ENCODE measurements at regions not wholly inside any gene's neighbourhood (a gene's known extent, or its start where the extent isn't known, plus 50 kb on each side); places are given as distances from the start of the nearest gene placed in this dataset.
A peak's percentile ranks its signal among the peaks of the same experiment; 100 is the strongest.
"Not testable (repeated sequence)": the region's sequence is repeated elsewhere in the genome, so short reads cannot be mapped to it uniquely, and the experiment has no call there.

DNA sequence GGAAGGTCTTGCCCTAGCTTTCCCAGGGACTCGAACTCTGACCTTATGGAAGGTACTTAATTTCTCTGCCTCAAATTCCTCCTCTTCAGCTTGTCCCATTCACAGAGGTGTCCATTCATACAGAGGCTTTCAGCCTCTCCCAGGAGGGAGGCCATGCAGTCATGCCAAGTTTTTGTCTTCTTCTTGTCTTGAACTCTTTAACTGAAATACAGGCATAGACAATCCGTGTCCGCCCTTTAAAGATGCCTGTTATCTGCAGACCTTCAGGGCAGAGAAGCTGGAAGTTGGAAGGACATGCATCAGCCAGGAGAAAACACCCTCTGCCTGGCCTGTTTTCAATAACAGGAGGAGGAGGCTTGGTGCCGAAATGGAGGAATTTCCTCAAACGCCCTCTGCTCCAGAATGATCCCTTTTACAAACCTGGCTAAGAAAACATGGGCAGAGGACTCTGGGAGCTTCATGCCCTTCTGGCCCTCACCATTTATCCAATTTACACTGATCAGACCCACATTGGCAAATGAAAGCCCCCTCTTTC lies 308.3 kb downstream of the MYCN start:
- DNase-seq (ENCODE audit: low spot score) (no peak), ATAC-seq (peak; percentile 14)
- intact Hi-C loops (cut with DNase I), result no loop called here

DNA sequence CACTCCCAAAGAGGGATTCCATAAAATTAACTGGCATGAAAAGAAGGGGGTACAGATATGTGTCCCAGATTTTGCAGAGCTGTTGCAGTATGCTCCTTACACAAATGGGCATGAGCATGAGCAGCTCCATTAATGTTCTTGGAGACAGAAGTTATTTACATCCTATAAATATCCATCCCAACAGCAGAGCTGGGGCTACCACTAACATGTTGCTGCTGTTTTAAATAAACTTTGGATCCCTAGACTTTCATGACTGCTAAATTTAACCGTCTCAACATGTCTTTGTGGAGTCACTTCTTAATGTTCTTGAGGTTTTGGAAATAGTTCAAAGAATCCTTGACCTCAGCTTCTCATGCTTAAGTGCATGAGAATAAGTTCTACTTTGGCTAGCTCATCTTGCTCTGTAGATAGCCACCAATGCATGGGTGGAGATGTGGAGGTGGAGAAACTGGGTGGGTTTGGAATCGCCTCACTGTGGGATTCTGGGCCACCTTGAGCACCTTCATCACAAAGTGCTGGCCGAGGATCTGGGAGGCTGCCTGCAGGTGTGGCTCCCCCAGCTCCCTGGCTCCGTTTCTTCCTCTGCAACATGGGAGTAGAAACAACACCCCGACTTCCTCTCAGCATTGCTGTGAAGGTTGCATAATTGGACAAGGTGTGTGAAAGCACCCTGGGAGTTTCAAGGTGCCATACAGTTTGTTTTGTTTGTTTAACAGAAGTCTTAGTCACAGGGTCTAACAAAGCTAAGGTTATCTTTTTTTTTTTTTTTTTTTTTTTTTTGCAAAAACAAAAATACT lies 307.2 kb downstream of the MYCN start:
- intact Hi-C loops (cut with DNase I), result no loop called here
- DNase-seq (ENCODE audit: low spot score), result no peak
- no peak for ATAC-seq

DNA sequence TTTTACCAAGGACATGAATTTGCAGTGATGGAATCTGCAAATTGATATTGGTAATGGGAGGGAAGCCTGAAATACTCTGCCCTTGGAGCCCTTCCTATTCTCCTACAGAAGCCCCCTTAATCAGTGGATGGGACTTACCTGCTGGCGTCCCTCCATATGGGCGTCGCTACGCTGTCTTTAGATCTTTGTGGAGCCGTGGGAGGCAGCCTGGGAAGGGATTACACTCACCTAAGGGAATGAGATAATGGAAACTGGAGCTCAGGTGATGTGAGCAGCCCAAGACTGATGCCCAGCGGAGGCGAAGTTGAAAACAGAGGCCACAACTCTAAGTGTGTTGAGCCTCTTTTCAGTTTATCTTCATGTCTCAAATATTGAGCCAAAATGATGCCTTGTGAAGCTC lies 306.6 kb downstream of the MYCN start:
- DNase-seq (ENCODE audit: low spot score) (no peak), ATAC-seq (no peak)
- intact Hi-C loops (cut with DNase I), result no loop called here

DNA sequence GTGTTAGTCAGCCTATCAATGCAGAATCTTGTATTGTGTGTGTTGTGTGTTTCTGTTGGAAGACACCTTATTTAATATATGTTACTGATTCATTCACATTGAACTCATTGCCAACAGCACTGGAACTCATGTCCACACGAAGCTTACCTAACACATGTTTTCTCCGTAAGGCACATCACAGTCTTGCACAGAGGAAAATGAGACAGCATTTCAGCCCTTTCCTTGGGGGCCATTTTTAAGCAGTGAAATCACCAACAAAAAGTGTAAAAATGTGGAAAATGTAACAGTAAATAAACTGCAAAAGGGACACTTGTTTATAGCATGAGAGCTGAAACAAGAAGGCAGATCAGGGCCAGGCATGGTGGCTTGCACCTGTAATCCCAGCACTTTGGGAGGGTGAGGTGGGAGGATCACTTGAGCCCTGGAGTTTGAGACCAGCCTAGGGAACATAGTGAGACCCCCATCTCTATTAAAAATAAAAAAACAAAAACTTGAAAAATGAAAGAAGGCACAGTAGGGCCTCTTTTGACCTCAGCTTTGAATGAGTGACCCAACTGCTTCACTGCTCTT lies 306.0 kb downstream of the MYCN start:
- DNase-seq (ENCODE audit: low spot score), result no peak
- intact Hi-C loops (cut with DNase I), result no loop called here
- no peak for ATAC-seq

DNA sequence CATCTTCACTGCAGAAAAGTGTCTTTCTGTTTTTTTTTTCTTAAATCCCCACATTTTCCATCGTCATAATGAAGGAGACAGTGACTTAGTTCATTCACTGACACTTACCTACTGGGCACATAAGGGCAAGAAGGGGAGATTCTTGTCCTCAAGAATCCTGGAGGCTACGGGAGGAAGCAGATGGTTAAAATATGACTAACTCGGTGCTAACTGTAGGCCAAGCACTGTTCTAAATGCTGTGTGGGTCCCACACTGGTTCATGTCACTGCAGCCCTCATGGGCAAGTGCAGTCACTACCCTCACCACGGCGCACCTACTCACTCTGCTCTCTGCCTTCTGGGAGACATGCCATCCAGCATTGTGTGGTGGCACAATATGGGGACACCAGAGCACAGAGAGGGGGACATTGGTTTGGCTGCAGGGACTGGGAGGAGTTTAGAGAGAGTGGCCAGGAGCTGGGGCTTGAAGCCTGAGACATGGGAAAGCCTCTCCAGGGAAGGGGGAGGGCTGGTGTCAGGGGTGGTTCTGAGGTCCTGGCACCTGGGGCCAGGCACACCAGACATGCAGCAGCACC lies 305.2 kb downstream of the MYCN start:
- ATAC-seq (no peak), DNase-seq (ENCODE audit: low spot score) (no peak)
- intact Hi-C loops (cut with DNase I), result no loop called here

DNA sequence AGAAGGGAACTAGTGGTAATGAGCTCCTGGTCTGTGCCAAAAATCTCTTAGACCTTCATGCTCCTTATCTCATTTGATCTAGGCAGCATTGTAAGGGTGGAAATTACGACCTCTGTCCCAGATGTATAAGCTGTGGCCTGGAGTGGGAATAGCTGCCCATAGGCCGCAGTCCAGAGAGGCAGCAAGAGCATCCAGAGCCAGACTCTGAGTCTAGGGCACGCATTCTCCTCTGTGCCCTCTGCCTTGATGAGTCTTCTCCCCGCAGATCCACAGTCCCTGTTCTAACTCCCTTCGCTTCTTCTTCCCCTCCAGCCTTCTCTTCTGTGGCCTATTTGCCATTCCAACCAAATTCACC lies 304.6 kb downstream of the MYCN start:
- ATAC-seq, result no peak
- intact Hi-C loops (cut with DNase I), result no loop called here

DNA sequence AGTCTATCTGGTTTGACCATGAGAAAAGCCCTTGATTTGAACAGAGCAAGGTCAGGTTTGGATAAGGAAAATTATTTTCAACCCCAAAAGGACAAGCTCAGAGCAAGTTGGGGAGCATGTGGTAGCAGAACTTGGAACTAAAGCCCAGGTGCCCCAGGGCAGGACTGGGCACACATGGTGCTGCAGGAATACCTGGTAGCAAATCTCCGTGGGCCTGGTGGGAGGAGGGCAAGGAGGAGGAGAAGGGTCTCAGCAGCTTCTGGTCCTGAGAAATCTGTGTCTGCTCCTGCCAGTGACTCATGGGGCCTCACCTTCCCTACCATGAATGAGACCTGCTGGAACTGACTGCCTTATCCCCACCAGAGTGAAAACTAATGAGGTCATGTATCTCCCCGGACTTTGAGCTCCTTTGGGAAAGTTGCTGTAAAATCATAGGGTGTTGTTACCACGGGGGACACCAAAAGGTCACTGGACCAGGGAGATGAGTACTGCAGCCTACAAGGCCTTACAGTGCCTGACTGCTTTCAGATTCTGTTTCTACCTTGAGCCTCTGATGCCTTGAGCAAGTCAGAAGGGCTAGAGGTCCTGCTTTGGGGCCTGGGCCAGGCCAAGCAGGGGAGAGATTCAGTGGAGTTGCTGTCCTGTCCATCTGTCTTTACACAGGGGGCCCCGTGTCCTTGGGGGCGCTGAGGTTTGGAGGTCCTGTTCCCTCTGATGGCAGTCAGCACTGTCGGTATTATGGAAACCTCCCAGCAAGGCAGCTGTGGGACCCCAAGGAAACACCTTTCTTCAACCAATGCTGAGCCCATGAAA lies 304.0 kb downstream of the MYCN start:
- ATAC-seq, result no peak
- intact Hi-C loops (cut with DNase I), result no loop called here
- DNase-seq (ENCODE audit: low spot score), result no peak

More for the DNA sequence above, 304.6 kb downstream of the MYCN start:
- DNase-seq (ENCODE audit: low spot score), result no peak

DNA sequence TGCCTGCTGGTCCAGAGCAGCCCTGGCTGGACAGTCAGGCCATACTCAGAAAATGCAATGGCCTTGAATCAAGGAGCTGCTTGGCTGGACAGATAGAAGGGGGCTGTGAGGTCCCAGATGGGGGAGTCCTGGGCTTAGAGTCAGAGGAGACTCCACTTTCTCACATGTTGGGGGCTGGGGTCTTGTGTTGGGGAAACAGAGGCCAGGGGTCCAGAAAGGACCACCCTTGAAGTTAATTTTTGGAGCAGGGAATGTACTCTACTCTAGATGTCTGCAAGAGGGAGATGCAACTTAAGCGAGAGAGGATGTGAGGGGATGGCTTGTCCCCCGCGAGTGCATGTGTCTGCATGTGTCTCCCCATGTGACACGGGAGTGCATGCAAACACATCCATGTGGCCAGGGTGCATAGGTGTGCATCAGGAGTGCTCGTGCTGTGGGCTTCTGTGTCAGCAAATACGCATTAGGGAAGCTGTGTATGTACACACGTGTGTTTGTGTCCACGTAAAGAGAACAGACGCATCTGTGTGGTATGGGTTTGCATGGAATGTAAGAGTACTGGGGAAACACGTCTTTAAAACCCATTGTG lies 303.2 kb downstream of the MYCN start:
- ATAC-seq (no peak), DNase-seq (ENCODE audit: low spot score) (no peak)
- intact Hi-C loops (cut with DNase I), result no loop called here

DNA sequence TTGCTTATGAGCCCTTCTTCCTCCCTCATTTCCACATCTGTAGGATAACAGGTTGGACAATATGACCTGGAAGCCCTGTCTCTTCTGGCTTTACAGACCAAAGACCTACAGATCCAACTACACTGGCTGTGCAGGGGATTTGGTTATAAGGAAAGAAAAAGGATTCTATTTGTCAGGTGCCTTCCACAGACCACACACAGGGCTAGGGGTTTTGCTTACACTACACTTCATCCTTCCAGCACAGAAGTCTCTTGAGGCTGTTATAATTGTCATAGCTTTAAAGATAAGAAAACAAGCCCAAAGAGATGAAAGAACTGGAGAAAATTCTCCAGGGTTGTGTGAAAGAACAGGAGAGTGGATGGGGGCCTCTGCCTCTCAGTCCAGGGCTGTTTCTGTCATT lies 302.6 kb downstream of the MYCN start:
- no peak for DNase-seq (ENCODE audit: low spot score)
- intact Hi-C loops (cut with DNase I), result no loop called here
- ATAC-seq, result no peak

DNA sequence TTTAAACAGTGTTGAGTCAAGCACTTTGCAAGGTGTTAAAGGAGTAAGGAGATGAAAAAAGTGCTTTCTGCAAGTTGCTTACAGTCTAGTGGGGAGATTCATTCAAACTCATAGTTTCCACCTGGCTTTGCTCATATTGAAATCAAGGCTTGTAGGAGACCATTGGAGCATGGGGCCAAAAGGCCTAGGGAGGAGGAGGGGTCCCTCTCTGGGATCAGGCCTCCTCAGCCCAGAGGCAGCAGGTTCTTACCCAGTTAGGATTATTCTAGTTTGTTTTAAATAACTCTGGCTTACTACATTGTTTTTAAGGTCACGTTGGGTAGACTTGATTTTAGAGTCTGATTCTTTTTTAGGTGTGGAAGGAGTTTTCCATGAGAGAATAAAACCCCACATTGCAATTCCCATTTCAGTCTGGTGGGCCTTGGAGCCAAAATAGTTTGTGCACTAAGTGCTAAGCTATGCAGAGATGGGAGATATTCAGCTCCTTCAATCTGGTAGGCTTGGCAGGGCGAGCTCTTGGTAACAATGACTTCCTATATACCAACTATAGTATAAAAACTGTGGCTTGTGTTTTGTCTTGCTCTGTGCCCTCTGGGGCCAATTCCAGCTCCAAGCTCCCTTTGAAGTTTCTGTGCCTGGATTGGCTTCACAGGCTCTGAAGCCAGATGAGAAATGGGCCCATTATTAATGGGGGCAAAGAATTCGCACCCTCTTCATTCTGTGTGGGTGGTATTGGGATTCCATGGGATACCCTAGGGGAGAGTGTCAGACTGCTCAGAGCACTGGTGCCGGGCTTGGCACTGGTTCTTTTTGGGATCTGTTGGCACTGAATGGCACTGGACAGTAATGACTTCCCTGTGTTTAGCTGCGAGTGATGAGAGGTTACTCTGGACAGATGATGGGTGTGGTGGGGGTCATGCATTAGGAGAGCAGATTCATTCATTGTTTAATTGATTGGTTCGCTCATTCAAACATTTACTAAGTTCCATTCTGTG lies 301.1 kb downstream of the MYCN start:
- ATAC-seq (no peak), DNase-seq (ENCODE audit: low spot score) (no peak)
- intact Hi-C loops (cut with DNase I), result no loop called here

DNA sequence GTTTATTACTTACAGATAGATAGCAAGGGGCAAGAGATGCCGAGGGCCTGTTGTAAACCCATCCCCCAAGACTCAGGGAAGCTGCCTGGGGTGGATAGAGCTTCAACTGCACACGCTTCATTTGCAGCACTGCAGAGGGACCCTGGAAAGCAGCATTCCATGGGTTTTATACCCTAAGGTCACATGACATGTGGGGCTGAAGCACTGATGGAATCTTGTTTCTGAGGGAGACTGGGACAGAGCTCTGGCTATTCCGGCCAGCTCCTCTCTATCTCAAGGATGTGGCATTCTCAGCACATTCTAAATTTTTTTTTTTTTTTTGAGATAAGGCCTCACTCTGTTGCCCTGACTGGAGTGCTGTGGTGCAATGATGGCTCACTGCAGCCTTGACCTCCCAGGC lies 300.1 kb downstream of the MYCN start:
- no peak for ATAC-seq

DNA sequence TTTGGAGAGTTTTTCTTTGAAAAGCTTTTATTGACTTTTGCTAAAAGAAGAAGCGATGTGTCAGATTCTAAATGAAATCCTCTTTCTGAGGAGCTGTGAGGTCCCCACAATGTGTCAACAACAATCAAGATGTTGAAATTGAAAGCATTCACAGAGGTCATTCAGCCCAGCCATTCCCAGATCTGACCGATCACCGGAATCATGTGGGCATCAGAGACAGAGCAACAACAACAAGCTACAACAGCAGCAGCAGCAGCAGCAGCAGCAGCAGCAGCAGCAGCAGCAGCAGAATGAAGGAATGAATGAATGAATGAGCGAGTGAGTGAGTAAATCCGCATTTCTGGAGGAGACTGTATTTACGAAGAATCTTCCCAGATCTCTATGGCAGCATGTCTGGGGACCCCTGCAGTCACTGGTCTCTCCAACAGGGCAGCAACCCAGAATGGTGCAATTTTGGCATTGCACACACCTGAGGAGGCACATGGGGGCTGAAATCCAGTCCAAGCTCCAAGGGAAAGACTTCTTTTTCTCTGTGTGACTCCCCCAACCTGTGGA lies 299.0 kb downstream of the MYCN start:
- ATAC-seq (no peak), DNase-seq (ENCODE audit: low spot score) (no peak)
- intact Hi-C loops (cut with DNase I), result no loop called here

More for the DNA sequence above, 300.1 kb downstream of the MYCN start:
- intact Hi-C loops (cut with DNase I), result no loop called here
- no peak for DNase-seq (ENCODE audit: low spot score)

DNA sequence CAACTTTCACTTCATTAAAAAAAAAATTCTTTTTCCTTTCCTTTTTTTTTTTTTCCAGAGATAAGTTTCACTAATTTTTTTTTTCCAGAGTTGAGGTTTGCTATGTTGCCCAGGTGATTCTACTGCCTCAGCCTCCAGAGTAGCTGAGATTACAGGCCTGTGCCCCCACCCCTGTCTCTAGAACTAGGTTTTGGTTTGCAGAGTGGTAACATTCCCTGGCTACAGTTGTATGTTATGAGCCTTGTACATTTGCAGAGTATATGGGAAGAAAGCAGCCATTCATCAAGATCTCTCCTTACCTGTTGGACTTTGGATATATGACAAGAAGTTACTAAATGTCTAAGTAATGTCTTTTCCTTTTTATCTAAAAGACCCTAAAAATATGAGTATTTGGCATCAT lies 298.4 kb downstream of the MYCN start:
- intact Hi-C loops (cut with DNase I), result no loop called here
- DNase-seq (ENCODE audit: low spot score) (no peak), ATAC-seq (no peak)

DNA sequence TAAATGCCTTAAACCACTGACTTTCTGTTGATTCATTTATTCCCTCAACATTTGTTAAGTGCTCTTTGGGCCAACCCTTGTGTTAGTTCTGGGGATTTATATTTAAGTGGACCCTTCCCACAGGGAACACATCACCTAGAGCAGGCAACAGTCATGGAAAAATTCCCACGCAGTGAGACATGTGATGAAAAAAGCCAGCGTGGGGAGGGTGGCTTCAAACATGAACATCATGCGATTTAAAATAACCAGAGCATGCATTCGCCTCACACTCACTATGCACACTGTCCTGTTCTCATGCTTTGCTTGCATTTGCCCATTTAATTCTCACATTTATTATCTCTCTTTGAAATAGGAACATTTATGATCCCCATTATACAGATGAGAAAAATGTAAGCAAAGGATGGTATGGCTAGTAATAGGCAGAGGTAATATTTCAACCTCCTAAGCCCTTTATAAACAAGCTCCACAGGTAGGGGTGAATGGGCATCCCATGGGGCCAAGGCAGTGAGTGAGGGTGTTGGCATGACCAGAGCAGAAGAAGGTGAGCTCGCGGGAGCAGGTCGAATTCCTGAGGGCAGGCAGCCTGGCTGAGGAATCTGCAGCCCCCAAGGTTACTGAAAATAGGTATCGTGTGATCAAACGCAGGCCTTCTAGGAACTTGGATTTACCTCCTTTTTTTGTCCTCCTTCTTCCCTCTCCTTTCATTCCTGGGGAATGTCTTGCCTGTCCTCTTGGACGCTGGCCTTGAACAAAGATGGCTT lies 297.8 kb downstream of the MYCN start:
- ATAC-seq (no peak), DNase-seq (ENCODE audit: low spot score) (no peak)
- intact Hi-C loops (cut with DNase I), result no loop called here

DNA sequence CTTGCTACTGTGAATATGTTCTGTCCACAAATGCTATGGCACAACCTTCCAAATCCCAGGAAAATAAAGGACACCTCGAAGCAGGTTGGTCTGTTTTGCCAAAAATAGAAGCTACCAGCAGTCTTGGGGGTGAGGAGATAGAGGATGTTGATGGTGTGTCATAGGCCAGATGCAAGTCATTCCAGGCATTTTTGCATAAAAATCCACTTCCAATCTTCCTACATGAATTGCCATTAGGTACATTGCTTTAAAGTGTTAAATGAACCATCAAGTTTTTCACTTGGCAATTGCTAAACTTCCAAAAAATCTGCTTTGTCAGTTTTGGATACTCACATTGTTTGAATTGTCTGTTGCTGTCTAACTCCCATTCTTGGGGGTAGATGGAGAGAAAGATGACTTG lies 295.4 kb downstream of the MYCN start:
- no peak for DNase-seq (ENCODE audit: low spot score)
- ATAC-seq, result no peak
- intact Hi-C loops (cut with DNase I), result no loop called here

DNA sequence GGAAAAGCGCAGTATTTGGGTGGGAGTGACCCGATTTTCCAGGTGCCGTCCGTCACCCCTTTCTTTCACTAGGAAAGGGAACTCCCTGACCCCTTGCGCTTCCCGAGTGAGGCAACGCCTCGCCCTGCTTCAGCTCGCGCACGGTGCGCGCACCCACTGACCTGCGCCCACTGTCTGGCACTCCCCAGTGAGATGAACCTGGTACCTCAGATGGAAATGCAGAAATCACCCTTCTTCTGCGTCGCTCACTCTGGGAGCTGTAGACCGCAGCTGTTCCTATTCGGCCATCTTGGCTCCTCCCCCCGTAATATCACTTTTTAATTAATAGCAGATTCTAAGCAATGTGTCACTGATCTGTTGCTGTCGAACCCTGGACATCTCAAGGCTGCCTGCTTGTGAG lies 294.9 kb downstream of the MYCN start:
- DNase-seq (ENCODE audit: low spot score); intact Hi-C loops (cut with DNase I); ATAC-seq: not testable (repeated sequence)

DNA sequence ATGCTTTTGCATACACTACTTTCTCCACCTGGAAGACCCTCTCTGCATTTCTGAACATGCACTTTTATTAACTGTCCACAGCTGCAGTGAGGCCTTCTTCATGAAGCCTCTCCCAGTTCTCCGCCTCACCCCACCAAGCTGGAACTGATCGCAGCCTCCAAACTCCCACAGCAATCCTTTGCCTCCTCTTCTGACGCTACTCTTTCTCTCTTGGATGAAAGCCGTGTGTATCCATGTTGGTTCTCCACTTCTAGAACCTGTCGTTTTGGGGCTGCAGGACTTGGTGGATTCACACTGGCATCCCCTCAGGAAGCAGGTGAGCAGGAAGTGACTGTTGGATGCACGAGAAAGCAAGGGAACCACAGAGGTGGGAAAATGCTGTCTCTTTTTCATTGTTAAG lies 288.6 kb downstream of the MYCN start:
- intact Hi-C loops (cut with DNase I), result no loop called here
- DNase-seq (ENCODE audit: low spot score), result no peak
- ATAC-seq, result no peak
